Neural progenitor cell (in vitro differentiated cells): ENCODE measurements at regions not wholly inside any gene's neighbourhood (a gene's known extent, or its start where the extent isn't known, plus 50 kb on each side); places are given as distances from the start of the nearest gene placed in this dataset.
A peak's percentile ranks its signal among the peaks of the same experiment; 100 is the strongest.

Experiments used
- DNase-seq: peaks from one replicate; pipeline ENCODE4 v3.0.0-alpha.2; 2016; ENCODE audit warnings: low spot score
- H2AFZ ChIP-seq: fragments of 200-600 bp; sonication (generic); replicated peaks from 2 replicates; pipeline ENCODE4 v1.6.1; 2016; ENCODE audit warnings: antibody characterized with exemption
- H3F3A ChIP-seq: fragments of 200-600 bp; sonication (generic); 2 replicates; pipeline ENCODE4 v1.6.1; 2016; ENCODE audit warnings: antibody characterized with exemption, low read depth
- H3K27ac ChIP-seq: fragments of 200-600 bp; sonication (generic); 2 replicates; pipeline ENCODE4 v1.5.1; 2016; ENCODE audit warnings: mild to moderate bottlenecking
- H3K27me3 ChIP-seq: fragments of 200-600 bp; sonication (generic); 2 replicates; pipeline ENCODE4 v1.6.1; 2016; ENCODE audit warnings: mild to moderate bottlenecking, moderate library complexity
- H3K36me3 ChIP-seq: fragments of 200-600 bp; sonication (generic); 2 replicates; pipeline ENCODE4 v1.5.1; 2016
- H3K4me1 ChIP-seq: fragments of 200-600 bp; sonication (generic); 2 replicates; pipeline ENCODE4 v1.6.1; 2016; ENCODE audit warnings: mixed run types
- H3K4me2 ChIP-seq: fragments of 200-600 bp; sonication (generic); 2 replicates; pipeline ENCODE4 v1.6.1; 2016
- H3K4me3 ChIP-seq: fragments of 200-600 bp; sonication (generic); 2 replicates; pipeline ENCODE4 v1.5.1; 2016
- H3K79me2 ChIP-seq: fragments of 200-600 bp; sonication (generic); 2 replicates; pipeline ENCODE4 v1.6.1; 2016; ENCODE audit warnings: low read depth
- H3K9ac ChIP-seq: fragments of 200-600 bp; sonication (generic); 2 replicates; pipeline ENCODE4 v1.6.1; 2016
- H3K9me3 ChIP-seq: fragments of 200-600 bp; sonication (generic); 2 replicates; pipeline ENCODE4 v1.5.1; 2016; ENCODE audit warnings: low read depth
- H4K20me1 ChIP-seq: fragments of 200-600 bp; sonication (generic); 2 replicates; pipeline ENCODE4 v1.6.1; 2016; ENCODE audit warnings: low read depth
- H3K27ac Mint-ChIP-seq: 3 replicates; pipeline ENCODE4 v1.8.0; 2021; ENCODE audit warnings: mixed read lengths
- H3K27me3 Mint-ChIP-seq: 2 replicates; pipeline ENCODE4 v1.8.0; 2022; ENCODE audit warnings: low read depth, mild to moderate bottlenecking, inconsistent platforms, moderate library complexity, mixed read lengths; ENCODE audit not compliant: insufficient read depth
- H3K36me3 Mint-ChIP-seq: 3 replicates; pipeline ENCODE4 v1.8.0; 2021; ENCODE audit warnings: mixed read lengths
- H3K4me1 Mint-ChIP-seq: 3 replicates; pipeline ENCODE4 v1.8.0; 2021; ENCODE audit warnings: mixed read lengths
- H3K4me3 Mint-ChIP-seq: 3 replicates; pipeline ENCODE4 v1.8.0; 2021; ENCODE audit warnings: mild to moderate bottlenecking, moderate library complexity, mixed read lengths
- H3K9me3 Mint-ChIP-seq: 3 replicates; pipeline ENCODE4 v1.8.0; 2020; ENCODE audit warnings: mixed read lengths
- EZH2 ChIP-seq: fragments of 200-600 bp; sonication (generic); IDR thresholded peaks from 2 replicates; pipeline ENCODE4 v1.6.1; 2017; ENCODE audit warnings: antibody characterized with exemption, mild to moderate bottlenecking, moderate library complexity
- EZH2phosphoT487 ChIP-seq: fragments of 200-600 bp; sonication (generic); IDR thresholded peaks from 2 replicates; pipeline ENCODE4 v1.6.1; 2017; ENCODE audit warnings: antibody characterized with exemption
- TF ChIP-seq, protein P1 (sequence below): fragments of 200-600 bp; sonication (generic); IDR thresholded peaks from 2 replicates; pipeline ENCODE4 v1.5.1; 2017; ENCODE audit warnings: antibody characterized with exemption, mild to moderate bottlenecking

DNA sequence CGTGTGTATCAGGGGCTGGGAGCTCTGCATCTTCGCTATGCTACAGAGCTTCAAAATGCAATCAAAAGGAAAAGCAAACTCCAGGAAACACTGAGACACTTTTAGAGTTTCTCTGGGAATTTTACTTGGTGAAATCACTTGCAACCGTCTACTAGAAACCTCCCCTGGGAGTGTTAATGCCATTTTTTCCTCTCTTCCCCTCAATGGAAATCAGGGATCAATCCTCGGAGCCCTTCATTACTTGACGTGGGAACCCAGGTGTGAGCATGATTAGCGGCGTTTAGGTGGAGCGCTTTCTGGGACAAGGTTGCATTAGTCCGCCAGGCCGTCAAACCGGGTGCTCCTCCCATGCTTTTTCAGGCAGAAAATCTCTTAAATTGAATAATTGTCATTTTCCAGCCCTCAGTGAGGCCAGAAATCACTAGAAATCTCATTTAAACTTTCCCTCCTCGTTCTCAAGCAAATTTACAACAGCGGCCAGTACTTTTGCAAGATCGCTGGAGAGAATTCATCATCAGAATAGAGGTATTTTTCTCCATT is 191.3 kb downstream of the IRX1 start:
- Histone ChIP-seq H3F3A (peaks cover 19% of the 10 kb centered on the region), H3K27ac (no peak overlapping the region), H3K4me2 (peak overlapping the region; percentile 13), H3K79me2 (no peaks in the 10 kb centered on the region), H3K9me3 (no peaks in the 10 kb centered on the region), H3K4me1 (peaks cover 23% of the 10 kb centered on the region), H3K9ac (no peak overlapping the region), H2AFZ (no peak overlapping the region), H4K20me1 (no peaks in the 10 kb centered on the region), H3K27me3 (peaks cover 21% of the 10 kb centered on the region), H3K4me3 (no peak overlapping the region), H3K36me3 (no peaks in the 10 kb centered on the region)
- H3K27me3 Mint-ChIP-seq: no peaks in the 10 kb centered on the region
- no peak overlapping the region for H3K4me3 Mint-ChIP-seq
- no peaks in the 10 kb centered on the region for H3K36me3 Mint-ChIP-seq
- H3K4me1 Mint-ChIP-seq: peaks cover 26% of the 10 kb centered on the region
- no peak for TF ChIP-seq EZH2phosphoT487
- TF ChIP-seq EZH2: no peak
- TF ChIP-seq, protein P1, sequence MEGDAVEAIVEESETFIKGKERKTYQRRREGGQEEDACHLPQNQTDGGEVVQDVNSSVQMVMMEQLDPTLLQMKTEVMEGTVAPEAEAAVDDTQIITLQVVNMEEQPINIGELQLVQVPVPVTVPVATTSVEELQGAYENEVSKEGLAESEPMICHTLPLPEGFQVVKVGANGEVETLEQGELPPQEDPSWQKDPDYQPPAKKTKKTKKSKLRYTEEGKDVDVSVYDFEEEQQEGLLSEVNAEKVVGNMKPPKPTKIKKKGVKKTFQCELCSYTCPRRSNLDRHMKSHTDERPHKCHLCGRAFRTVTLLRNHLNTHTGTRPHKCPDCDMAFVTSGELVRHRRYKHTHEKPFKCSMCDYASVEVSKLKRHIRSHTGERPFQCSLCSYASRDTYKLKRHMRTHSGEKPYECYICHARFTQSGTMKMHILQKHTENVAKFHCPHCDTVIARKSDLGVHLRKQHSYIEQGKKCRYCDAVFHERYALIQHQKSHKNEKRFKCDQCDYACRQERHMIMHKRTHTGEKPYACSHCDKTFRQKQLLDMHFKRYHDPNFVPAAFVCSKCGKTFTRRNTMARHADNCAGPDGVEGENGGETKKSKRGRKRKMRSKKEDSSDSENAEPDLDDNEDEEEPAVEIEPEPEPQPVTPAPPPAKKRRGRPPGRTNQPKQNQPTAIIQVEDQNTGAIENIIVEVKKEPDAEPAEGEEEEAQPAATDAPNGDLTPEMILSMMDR: no peak
- H3K9me3 Mint-ChIP-seq: no peaks in the 10 kb centered on the region
- H3K27ac Mint-ChIP-seq: no peak overlapping the region
- DNase-seq: no peak

DNA sequence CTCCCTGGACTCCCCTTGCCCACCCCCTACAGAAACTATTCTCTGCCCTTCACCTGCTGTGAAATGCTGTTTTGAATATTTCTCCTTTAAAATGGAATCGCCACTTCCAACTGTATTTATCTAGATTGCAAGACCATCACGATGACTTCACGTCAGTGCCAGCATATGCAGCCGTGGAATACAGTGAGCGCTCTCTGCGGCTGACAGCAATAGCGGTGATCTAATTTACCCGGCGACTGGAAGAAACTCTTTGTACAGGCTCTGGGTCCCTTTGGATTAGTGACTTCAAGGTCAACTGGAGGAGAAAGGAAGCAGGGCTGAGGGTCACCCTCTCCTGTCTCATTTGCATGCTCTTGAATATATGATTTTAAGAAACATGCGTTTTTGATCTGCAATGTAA is 192.0 kb downstream of the IRX1 start:
- H3K4me2 ChIP-seq: peak overlapping the region; percentile 13
- H3K27ac ChIP-seq: no peak overlapping the region
- H3K4me1 Mint-ChIP-seq: peaks cover 32% of the 10 kb centered on the region
- H3K79me2 ChIP-seq: no peaks in the 10 kb centered on the region
- H3K4me3 ChIP-seq: no peak overlapping the region
- H4K20me1 ChIP-seq: no peaks in the 10 kb centered on the region
- H3K9me3 Mint-ChIP-seq: no peaks in the 10 kb centered on the region
- peak; percentile 31 for DNase-seq
- TF ChIP-seq EZH2 (no peak), EZH2phosphoT487 (no peak)
- TF ChIP-seq, protein P1: no peak
- H3K9ac ChIP-seq: no peak overlapping the region
- no peaks in the 10 kb centered on the region for H3K9me3 ChIP-seq
- peak overlapping the region; percentile 59 for H3K4me3 Mint-ChIP-seq
- peaks cover 21% of the 10 kb centered on the region for H3K27me3 ChIP-seq
- no peak overlapping the region for H3K27ac Mint-ChIP-seq
- H3K4me1 ChIP-seq: peaks cover 29% of the 10 kb centered on the region
- peaks cover 23% of the 10 kb centered on the region for H3F3A ChIP-seq
- no peaks in the 10 kb centered on the region for H3K27me3 Mint-ChIP-seq
- no peaks in the 10 kb centered on the region for H3K36me3 Mint-ChIP-seq
- H2AFZ ChIP-seq: no peak overlapping the region
- no peaks in the 10 kb centered on the region for H3K36me3 ChIP-seq

DNA sequence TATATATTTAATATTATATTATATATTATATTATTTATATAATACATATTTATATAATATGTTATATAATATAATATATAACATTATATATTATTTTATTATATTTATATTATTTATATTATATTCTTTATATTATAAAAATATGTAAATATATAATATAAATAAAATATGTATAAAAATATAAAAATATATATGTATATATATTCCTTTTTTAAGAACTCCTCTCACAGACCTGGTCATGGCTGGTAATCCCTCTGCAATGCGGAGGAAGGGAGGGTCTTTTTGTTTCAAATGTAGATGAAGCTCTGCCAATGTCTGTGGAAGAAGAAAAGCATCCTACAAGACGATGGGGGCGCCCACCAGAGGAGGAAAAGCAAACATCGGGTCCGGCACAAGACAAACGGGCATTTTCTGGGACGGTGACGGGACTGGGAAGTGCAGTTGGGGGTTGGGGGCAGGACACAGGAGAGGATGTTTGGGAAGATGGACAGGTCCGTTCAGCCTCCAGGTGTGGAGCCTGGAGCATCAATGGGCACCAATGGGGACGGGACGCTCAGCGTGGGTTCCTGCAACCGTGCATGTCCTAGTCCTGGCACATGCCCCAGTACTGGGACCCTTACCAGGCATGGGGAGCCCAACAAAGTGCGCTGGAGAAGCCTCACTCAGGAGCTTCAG is 194.0 kb downstream of the IRX1 start:
- no peak overlapping the region for H3K9ac ChIP-seq
- no peak overlapping the region for H3K4me2 ChIP-seq
- TF ChIP-seq EZH2: no peak
- TF ChIP-seq, protein P1: peak; percentile 16
- Mint-ChIP-seq H3K4me1 (peaks cover 44% of the 10 kb centered on the region), H3K27ac (no peak overlapping the region), H3K4me3 (no peak overlapping the region), H3K27me3 (peaks cover 2% of the 10 kb centered on the region), H3K36me3 (peaks cover 2% of the 10 kb centered on the region), H3K9me3 (peaks cover 5% of the 10 kb centered on the region)
- no peak overlapping the region for H3K27ac ChIP-seq
- no peaks in the 10 kb centered on the region for H3K79me2 ChIP-seq
- peak; percentile 16 for DNase-seq
- peaks cover 23% of the 10 kb centered on the region for H3F3A ChIP-seq
- H3K27me3 ChIP-seq: peaks cover 21% of the 10 kb centered on the region
- no peaks in the 10 kb centered on the region for H4K20me1 ChIP-seq
- peaks cover 44% of the 10 kb centered on the region for H3K4me1 ChIP-seq
- no peak overlapping the region for H3K4me3 ChIP-seq
- H3K9me3 ChIP-seq: no peaks in the 10 kb centered on the region
- H3K36me3 ChIP-seq: no peaks in the 10 kb centered on the region
- H2AFZ ChIP-seq: no peak overlapping the region
